DMS114 treated with DMSO at 0.1 percent for 48 hours (cell line): ENCODE measurements at regions not wholly inside any gene's neighbourhood (a gene's known extent, or its start where the extent isn't known, plus 50 kb on each side); places are given as distances from the start of the nearest gene placed in this dataset.
"Not testable (repeated sequence)": the region's sequence is repeated elsewhere in the genome, so short reads cannot be mapped to it uniquely, and the experiment has no call there.

Experiments
- DNase-seq: peaks from one replicate; lab custom pipeline; 2025; ENCODE audit not compliant: unreplicated experiment; lab: John Stamatoyannopoulos, UW

DNA sequence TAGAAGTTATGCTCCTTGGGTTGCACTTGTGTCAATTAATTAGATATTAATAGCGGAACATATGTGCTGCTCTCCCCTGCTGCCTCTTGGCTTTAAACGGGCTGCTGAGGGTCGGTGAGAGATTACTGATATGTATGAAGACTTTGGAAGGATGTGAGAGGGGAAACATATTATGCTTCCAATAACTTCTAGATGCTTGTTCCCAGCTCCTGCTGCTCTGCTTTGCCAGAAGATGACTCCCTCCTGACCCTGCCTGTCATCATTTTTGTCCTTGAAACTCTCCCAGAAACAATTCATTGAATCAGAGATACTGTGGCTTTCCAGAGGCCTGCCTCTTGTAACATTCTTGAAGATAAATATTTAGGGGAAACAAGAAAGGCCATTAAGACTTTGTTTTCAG, 300.1 kb upstream of the STXBP6 start:
- no peak for DNase-seq

DNA sequence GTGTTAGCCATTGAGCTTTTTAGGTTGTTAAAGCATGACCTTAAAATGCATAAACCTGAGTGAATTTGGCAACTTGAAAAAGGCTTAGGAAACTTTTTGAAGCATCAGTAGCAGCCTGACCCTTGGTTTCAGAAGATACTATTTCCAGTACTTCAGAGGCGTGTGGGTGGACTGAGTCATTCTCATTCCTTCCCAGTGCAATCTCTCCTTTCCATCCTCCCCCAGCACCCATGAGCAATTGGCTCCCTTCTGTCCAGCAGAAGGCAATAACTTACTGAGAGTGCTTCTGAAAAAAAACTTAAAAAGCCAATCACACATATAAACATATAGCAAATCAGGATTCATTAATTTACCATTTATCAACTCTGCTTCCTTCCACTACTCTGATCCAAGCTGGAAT, 299.3 kb upstream of the STXBP6 start:
- DNase-seq: no peak

DNA sequence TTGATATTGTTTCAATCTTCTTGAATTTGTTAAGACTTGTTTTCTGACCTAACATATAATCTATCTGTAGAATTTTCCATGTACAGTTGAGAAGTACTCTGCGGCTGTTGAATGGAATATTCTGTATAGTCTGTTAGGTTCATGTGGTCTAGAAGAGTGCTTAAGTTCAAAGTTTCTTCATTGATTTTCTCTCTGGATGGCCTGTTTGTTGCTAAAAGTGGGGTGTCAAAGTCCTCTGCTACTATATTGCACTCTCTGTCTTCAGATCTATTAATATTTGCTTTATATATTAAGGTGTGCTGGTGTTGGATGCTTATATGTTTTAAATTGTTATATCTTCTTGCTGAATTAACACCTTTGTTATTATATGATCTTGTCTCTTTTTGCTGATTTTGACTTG, 290.9 kb upstream of the STXBP6 start:
- DNase-seq: no peak

DNA sequence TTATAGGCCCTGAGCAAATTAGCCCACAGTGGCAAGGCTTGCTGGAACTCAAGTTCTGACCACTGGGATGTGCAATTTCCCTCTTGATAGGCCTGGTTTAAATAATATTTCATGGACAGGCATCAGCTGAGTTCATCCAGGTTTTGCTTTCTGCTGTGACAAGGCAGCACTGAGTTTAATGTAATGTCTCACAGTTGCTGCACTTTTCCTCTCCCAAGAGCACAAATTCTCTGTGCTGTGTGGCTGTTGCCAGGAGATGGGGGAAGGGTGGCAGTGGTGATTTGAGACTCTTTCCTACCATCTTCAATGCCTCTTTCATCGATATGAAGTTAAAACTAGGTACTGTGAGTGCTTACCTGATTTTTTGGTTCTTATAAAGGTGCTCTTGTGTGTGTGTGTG, 272.8 kb upstream of the STXBP6 start:
- DNase-seq: no peak

DNA sequence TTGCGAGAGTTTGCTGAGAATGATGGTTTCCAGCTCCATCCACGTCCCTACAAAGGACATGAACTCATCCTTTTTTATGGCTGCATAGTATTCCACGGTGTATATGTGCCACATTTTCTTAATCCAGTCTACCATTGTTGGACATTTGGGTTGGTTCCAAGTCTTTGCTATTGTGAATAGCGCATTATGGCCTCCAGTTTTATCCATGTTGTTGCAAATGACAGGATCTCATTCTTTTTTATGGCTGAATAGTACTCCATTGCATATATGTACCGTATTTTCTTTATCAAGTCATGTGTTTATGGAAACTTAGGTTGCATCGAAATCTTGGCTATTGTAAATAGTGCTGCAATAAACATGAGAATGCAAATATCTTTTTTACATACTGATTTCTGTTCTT, 266.1 kb upstream of the STXBP6 start:
- DNase-seq: not testable (repeated sequence)

DNA sequence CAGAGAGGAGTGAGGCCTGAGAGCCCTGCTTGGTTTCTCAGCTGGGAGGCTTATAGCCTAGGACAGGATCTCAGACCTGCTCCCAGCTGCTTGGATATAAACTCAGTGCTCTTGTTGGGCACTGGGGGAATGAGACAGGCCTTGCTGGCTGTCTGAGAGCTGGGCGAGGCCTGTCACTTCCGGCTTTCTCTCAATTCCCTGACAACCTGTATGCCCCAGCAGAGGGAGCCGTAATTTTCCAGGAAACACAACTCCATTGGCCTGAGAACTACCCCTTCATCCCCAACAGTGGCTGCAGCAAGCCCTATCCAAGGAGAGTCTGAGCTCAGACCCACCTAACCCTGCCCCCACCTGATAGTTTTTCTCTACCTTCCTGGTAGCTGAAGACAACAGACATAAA, 258.3 kb upstream of the STXBP6 start:
- DNase-seq: no peak

DNA sequence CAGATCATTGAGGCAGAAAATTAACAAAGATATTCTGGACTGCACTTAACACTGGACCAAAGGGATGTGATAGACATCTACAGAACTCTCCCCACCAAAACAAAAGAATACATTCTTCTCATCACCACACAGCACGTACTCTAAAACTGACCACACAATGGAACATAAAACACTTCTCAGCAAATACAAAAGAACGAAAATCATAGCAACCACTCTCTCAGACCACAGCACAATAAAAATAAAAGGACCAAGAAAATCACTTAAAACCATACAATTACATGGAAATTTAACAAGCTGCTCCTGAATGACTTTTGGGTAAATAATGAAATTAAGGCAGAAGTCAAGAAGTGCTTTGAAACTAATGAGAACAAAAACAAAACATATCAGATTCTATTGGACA, 254.0 kb upstream of the STXBP6 start:
- DNase-seq: no peak

DNA sequence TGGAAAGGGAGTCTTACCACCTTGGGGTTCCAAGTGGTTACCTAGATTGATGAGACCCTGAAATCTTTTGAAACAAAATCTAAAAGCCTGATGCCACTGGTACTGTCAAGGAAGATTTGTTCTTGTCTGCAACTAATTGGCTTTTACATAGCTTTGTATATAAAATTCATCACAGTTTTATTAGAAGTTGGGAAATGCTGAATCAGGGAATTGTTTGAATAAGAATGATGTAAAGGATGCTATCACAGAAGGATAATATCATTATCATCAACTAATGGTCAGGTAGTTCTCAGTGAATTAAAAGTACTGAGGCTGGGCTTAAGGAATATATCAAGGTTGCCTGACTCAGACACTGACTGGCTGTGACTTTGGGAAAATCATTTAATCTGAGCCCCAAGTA, 248.3 kb upstream of the STXBP6 start:
- no peak for DNase-seq

DNA sequence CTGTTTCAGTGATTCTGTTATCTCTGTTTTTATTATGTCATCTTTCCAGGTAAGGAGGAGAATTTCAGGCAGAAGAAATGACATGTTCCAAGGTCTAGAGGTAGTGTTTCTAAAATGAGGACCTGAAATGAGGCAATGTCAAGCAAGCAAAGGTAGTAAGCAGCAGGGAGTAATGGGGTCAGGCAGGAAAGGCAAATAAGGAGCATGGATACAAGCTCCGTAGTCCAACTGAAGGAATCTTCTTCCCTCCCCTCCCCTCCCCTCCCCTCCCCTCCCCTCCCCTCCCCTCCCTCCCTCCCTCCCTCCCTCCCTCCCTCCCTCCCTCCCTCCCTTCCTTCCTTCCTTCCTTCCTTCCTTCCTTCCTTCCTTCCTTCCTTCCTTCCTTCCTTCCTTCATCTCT, 240.2 kb upstream of the STXBP6 start:
- DNase-seq: not testable (repeated sequence)

DNA sequence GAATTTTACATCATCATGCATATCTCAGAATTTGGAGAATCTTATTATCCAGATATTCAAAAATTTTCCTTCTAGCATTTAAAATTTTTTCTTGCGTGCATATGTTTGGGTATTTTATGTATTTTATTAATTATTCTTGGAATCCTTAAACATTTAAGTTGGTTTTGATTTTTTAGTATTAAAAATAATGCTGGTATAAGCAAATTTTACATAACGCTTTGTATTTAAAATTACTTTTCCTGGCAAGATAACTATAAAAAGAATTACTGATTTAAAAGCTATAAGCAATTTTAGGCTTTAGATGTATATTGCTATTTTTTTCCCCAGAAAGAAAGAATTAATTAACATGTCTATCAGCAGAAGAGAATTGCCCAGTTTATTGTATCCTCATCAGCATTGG, 224.6 kb upstream of the STXBP6 start:
- no peak for DNase-seq

DNA sequence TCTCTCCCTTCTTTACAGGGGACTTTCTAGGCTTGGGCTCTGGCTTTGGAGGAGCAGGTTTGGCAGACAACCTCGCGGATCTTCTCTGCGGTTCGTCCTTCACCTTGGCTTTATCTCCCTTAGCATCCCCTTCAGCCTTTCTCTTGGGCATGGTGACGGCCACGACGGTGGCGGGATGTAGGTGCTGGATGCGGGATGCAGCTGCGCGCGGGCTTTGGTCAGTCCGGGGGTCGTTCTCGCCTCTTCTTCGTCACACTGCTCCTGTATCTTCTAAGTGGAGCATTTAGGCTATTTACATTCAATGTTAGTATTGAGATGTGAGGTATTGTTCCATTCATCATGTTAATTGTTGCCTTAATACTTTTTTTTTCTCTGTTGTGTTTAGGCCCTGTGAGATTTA, 217.2 kb upstream of the STXBP6 start:
- no peak for DNase-seq

DNA sequence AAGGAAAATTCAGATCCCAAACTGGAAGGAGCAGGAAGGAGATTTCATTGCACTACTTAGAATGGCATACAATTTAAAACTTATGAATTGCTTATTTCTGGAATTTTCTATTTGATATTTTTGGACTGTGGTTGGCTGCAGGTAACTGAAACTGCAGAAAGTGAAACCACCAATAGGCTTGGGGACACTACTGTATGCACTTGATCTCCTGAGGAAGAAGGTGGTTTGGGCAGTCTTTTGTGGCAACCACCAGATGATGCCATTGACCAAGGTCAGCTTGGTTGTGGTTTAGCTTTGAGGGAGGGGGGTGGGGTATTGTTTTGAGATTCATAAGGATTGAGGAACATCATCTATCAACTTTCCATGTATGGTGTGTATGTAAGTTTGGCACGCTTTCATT, 209.5 kb upstream of the STXBP6 start:
- no peak for DNase-seq

DNA sequence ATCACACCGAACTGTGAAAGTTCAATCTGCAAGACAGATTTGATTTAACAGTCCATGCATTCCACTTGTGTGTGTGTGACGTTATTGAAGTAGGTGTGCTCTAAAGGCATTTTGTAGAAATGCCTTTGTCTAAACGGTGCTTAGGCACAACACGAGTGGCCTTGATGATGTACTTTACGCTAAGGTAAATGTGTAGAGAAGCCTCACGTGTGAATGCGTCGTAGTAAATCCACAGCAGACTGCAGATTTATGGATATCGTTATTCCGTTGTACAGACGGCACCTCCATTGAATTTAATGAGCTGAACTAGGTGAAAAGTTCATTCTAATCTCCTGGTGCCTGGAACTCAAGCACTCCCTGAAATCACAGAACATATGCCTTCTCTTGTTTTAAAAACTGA, 202.8 kb upstream of the STXBP6 start:
- no peak for DNase-seq

DNA sequence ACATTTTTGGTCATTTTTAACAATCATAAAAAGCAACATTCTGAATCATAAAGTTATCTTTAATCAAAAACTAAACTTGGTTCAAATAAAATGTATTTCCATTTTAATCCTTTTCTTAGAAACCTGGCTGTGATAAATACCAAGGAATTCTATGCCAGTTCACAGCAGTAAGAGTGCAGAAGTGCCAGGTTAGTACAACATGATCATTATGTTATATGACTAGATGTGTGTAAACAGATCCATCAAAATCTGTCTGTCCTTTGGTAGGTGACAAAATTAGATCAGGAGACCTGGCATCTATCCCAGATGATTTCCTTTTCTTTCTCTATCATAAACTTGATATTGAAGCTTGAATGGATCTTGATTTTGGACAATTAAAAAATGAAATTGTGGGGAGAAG, 200.6 kb upstream of the STXBP6 start:
- DNase-seq: no peak

DNA sequence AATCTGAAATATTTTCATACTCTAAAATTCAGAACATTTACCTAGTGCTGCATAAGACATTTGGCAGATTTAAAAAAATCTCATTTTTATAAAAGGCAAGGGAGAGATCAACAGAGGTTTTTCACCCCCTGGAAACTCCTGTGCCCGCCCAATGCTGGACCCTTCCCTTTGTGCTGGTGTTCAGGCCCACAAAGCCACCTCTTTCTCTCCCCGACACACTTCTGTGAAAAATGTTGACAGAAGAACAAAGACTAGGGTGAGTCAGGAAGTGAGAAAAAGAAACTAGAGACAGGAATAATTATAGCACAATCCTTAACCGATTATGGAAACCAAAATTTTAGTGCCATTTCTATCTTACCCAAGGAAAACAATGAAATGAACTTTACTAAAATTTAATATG, 197.7 kb upstream of the STXBP6 start:
- DNase-seq: no peak

DNA sequence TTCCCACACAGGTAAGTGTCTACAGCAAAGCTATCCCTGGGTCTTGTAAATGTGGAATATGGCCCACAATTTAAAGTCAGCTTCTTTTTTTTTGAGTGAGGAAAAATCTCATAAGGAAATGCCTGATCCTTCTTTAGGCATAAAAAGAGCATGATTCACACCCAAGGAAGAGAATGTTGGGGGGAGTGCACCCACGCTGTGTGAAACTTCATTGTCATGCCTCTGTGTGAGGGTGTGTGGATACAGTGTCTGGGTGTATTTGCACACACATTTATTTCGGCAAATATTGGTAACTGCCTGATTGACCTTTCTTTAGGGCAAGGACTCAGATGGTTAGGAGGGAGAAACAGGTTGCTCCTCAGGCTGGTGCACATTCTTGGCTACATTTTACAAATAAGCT, 196.8 kb upstream of the STXBP6 start:
- DNase-seq: no peak

DNA sequence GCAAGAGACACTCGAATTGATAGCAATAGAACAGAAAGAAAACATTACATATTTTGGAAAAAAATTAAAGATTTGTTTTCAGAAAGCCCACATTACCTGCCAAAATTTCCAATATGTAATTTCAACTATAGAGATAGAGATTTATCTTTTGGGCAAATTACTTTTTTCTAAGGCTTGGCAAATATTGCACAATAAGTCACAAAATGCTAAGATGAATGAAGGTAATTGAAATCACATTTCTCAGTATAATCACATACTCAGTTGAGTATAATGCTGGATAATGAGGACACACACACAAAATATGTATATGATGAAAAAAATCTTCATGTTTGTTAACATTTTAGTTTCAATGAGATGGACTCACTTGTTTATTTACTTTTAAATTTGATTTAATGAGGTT, 189.2 kb upstream of the STXBP6 start:
- DNase-seq: no peak

DNA sequence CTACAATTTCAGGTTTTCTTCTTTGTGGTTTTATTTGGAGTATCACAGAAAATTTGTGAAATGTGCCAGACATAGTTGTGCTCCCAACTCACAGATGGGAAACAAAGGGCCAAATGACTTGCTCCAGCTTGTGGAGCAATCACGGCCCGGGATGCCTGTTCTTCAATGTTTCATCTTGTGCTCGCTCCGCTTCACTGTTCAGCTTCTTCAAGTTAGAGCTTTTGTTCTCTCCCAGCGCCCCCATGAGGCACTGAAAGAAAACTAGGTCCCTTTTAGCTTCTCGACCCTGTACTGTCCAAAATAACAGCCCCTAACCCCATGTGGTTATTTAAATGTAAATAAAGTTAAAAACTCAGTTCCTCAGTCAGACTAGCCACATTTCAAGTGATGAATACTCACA, 187.9 kb upstream of the STXBP6 start:
- no peak for DNase-seq

DNA sequence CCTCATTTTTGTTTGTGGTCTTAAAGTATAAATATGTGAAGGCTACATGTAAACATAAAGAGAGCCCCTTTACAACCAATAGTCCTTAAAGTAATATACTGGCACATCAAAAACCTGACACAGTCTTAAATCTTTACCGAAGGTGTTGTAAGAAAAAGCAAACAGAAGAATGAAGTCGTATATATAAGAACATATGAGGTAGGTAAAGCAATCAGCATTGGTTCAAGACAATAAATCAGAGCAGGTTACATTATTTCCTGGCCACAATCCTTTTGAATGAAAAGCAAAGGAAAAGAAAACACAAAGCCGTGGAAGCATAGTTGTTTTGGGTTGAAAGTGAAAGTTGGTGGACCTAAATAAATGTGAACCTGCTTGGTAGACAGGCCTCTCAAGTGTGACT, 183.7 kb upstream of the STXBP6 start:
- DNase-seq: no peak

DNA sequence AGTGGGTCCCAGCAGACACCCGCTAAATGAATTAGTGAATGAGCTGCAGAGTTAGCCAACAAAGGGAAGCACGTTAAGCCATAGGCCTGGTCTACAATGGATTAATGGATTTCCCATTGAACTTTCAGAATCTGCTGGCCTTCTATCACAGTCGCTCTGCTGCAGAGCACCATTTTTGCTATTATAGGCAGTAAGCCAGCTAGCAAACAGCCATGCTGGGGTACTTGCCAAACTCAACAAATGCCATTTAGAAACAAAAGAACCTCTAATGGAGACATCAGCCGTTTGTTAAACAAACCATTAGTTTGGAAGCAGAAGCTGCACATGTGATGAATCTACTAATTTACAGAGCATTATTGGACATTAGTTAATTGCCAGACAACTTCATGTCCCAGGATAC, 181.1 kb upstream of the STXBP6 start:
- DNase-seq: no peak

DNA sequence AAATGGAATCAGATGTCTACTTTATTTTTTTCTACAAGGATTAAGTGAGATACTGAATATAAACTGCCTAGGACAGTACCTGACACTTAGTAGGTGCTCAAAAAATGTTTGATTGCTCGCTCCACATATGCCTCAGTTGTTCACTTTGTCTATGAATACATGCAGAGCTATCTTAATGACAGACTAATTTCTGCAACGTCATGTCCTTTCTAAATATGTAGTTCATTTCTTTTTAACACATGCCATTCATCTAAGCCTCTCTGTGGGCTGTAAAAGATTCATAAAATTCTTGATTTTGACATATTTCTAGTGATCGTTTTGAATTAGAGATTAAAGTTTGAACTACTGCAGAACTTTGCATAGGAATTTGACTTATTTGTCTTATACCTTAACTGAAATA, 176.3 kb upstream of the STXBP6 start:
- DNase-seq: no peak

DNA sequence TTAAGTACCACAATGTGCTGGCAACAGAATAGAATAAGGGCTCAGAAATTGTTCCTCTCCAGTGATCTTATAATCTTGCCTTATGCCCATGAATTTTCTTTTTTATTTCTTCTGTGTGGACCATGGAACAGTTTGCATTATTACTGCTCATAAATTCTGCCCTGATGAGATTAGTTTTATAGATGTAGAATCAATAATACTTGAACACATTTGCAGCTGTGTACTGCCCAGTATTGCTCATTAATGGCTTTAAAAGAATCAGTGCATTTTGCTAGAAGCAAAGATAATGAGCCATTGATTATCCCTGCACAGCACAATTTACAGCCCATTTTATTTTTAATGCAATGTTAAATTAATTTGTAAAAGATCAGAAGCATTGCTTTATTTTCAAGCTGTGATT, 172.3 kb upstream of the STXBP6 start:
- no peak for DNase-seq

DNA sequence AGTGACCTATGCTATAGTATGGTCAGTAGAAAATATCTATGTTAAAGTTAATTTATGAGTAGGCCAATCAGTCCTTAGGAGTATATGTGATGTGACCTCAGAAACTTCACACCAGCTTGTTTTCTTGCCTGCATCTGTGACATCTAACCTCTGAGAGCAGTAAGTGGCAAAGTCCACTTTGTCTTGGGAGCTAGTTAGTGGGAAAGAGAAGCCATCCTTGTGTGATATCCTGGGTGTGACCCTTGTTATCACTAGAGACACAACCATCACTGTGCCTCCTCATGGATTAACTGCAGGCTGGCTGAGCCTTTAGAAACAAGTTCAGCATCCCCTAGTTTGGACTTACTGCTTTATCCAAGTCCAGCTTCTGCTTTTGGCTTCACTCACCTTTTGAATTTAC, 170.6 kb upstream of the STXBP6 start:
- DNase-seq: no peak

DNA sequence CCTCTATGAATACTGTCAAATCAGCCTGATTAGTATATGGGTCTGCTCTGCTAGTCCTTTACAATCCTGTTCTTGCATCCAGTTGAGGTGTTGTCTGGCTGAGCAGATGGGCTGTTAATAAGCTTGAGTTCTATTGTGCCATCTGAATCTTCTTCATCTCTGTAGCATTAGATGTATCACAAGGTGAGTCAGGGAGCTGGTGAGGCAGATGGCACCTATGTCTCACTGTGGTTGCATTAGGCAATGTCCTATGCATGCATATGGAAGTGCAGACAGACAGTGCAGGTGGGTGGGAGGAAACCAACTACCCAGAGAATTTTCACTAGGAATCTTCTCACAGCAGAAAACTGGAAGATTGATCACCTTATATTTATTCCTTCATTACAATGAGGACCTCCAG, 165.7 kb upstream of the STXBP6 start:
- no peak for DNase-seq
